ENCODE measurements at regions not wholly inside any gene's neighbourhood (a gene's known extent, or its start where the extent isn't known, plus 50 kb on each side); places are given as distances from the start of the nearest gene placed in this dataset.

GRCh38 chr1:219050086-219050821, 123.4 kb upstream of the LYPLAL1 start:
- TF ChIP-seq CTCF (IDR thresholded peaks at IDR 0.05) (no peak), MAX (IDR thresholded peaks at IDR 0.05) (no peak), REST (IDR thresholded peaks at IDR 0.05) (no peak), MAFK (IDR thresholded peaks at IDR 0.05; ENCODE audit: partially characterized antibody) (no peak), POLR2A (IDR thresholded peaks at IDR 0.05; ENCODE audit: low read length) (no peak), ZSCAN20 (CRISPR knock-in tag; IDR thresholded peaks at IDR 0.05) (no peak), BHLHE40 (IDR thresholded peaks at IDR 0.05; ENCODE audit: low read depth, low read length) (no peak), HOXA7 (CRISPR knock-in tag; IDR thresholded peaks at IDR 0.05) (no peak), PHF8 (IDR thresholded peaks at IDR 0.05; ENCODE audit: borderline replicate concordance, low read depth) (no peak), CEBPB (IDR thresholded peaks at IDR 0.05) (no peak), ATOH8 (CRISPR knock-in tag; IDR thresholded peaks at IDR 0.05; ENCODE audit: low read depth) (no peak), PBX3 (IDR thresholded peaks at IDR 0.05) (no peak), HDAC2 (IDR thresholded peaks at IDR 0.05) (no peak), USF2 (IDR thresholded peaks at IDR 0.05) (no peak)
